ENCODE measurements at regions not wholly inside any gene's neighbourhood (a gene's known extent, or its start where the extent isn't known, plus 50 kb on each side); places are given as distances from the start of the nearest gene placed in this dataset.

- no peaks in the 10 kb centered on the region for H3K4me1 ChIP-seq (ENCODE audit: control insufficient read depth in 3 of 3, insufficient read depth in 3 of 3, low read length in 3 of 3)
- H3K9ac ChIP-seq (ENCODE audit: low read depth in 1 of 3, low read length in 3 of 3) = no peak overlapping the region
- H3K27me3 ChIP-seq (ENCODE audit: control insufficient read depth in 3 of 3, insufficient read depth in 3 of 3, low read length in 3 of 3) = no peaks in the 10 kb centered on the region
- no peaks in the 10 kb centered on the region for H3K9me3 ChIP-seq (ENCODE audit: control insufficient read depth in 3 of 3, low read length in 3 of 3)
- H3K4me3 ChIP-seq (ENCODE audit: low read length in 3 of 3) = no peak overlapping the region
- H3K27ac ChIP-seq (ENCODE audit: low read depth, low read length) = no peak overlapping the region
- H3K36me3 ChIP-seq (ENCODE audit: control insufficient read depth in 3 of 3, insufficient read depth in 3 of 3, low read length in 3 of 3) = no peaks in the 10 kb centered on the region
These were observed 54.3 kb upstream of the ACP3 start for GRCh38 chr3:132262956-132263355.

- Histone ChIP-seq H3K4me1 (ENCODE audit: control insufficient read depth in 3 of 3, insufficient read depth in 3 of 3, low read length in 3 of 3) (no peaks in the 10 kb centered on the region), H3K27ac (ENCODE audit: low read depth, low read length) (no peak overlapping the region), H3K9me3 (ENCODE audit: control insufficient read depth in 3 of 3, low read length in 3 of 3) (no peaks in the 10 kb centered on the region), H3K27me3 (ENCODE audit: control insufficient read depth in 3 of 3, insufficient read depth in 3 of 3, low read length in 3 of 3) (no peaks in the 10 kb centered on the region), H3K9ac (ENCODE audit: low read depth in 1 of 3, low read length in 3 of 3) (no peak overlapping the region), H3K36me3 (ENCODE audit: control insufficient read depth in 3 of 3, insufficient read depth in 3 of 3, low read length in 3 of 3) (no peaks in the 10 kb centered on the region), H3K4me3 (ENCODE audit: low read length in 3 of 3) (no peak overlapping the region)
These were observed 52.2 kb upstream of the ACP3 start for GRCh38 chr3:132265028-132265427.

DNA sequence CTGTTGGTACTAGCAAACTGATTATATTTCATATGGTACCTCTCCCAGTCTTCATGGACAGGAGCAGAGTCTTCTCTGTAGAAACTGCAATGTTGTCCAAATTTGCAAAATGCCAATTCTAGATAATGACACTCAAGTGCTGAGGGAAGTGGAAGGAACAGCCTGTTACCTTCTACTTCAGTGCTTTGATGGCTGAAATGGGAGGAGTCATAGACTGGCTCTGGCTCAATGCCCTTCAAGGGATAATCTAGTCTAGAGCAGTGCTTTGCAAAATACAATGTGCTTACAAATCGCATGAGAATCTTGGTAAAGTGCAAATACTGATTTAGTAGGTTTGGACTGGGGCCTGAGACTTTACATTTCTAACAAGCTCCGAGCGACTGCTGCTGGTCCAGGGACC, 51.7 kb upstream of the ACP3 start:
- Histone ChIP-seq H3K27me3 (ENCODE audit: control insufficient read depth in 3 of 3, insufficient read depth in 3 of 3, low read length in 3 of 3) (no peaks in the 10 kb centered on the region), H3K27ac (ENCODE audit: low read depth, low read length) (no peak overlapping the region), H3K4me3 (ENCODE audit: low read length in 3 of 3) (no peak overlapping the region), H3K9me3 (ENCODE audit: control insufficient read depth in 3 of 3, low read length in 3 of 3) (no peaks in the 10 kb centered on the region), H3K36me3 (ENCODE audit: control insufficient read depth in 3 of 3, insufficient read depth in 3 of 3, low read length in 3 of 3) (no peaks in the 10 kb centered on the region), H3K9ac (ENCODE audit: low read depth in 1 of 3, low read length in 3 of 3) (no peak overlapping the region), H3K4me1 (ENCODE audit: control insufficient read depth in 3 of 3, insufficient read depth in 3 of 3, low read length in 3 of 3) (no peaks in the 10 kb centered on the region)

DNA sequence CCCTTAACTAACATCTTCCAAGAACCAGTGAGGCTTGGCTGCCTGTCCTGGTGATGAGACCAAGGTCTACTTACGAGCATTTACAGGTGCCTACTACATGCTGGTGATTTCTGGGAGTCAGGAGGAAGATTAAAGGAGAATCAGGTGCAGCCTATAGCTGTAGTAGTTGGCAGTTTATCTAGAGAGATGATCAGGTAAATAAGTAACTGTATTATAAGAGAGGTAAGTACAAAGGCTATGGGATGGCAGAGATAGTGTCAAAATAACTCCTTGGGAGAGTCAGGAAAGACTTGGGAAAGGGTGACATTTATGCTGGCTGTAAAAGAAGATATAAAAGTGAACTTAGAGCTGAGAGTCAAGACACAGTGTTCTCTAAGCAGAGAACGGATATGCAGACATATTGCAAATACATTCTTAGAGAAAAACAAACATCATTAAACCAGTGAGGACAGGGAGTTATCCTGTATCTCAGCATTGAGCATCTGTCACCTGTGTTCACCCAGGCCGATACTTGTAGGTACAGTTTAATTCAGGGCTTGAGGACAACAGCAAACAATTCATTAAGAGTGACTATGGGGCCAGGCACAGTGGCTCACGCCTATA, 49.7 kb upstream of the ACP3 start:
- H3K27ac ChIP-seq (ENCODE audit: low read depth, low read length) = no peak overlapping the region

More for the DNA sequence above, 49.7 kb upstream of the ACP3 start:
- Histone ChIP-seq H3K27me3 (ENCODE audit: control insufficient read depth in 3 of 3, insufficient read depth in 3 of 3, low read length in 3 of 3) (no peaks in the 10 kb centered on the region), H3K36me3 (ENCODE audit: control insufficient read depth in 3 of 3, insufficient read depth in 3 of 3, low read length in 3 of 3) (no peaks in the 10 kb centered on the region), H3K9ac (ENCODE audit: low read depth in 1 of 3, low read length in 3 of 3) (no peak overlapping the region), H3K9me3 (ENCODE audit: control insufficient read depth in 3 of 3, low read length in 3 of 3) (no peaks in the 10 kb centered on the region), H3K4me1 (ENCODE audit: control insufficient read depth in 3 of 3, insufficient read depth in 3 of 3, low read length in 3 of 3) (no peaks in the 10 kb centered on the region), H3K4me3 (ENCODE audit: low read length in 3 of 3) (no peak overlapping the region)
